ENCODE measurements at regions not wholly inside any gene's neighbourhood (a gene's known extent, or its start where the extent isn't known, plus 50 kb on each side); places are given as distances from the start of the nearest gene placed in this dataset.

DNA sequence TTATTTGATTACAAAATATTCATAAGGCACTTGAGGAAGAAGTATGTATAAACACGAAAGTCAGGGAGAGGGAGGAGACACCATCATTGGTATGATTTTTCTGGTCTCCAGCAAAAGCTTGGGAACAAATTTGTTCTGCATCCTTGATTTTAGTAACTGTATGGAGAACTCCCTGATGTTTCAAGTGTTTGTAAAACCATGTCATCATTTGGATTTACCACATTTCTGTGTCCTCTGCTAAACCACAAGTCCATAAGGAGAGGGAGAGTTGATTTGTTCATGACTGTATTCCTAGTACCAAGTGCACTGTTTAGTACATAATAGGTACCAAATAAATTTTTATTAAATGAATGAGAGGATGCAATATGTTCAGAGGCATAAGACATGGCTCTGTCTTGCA is 181.1 kb downstream of the BTG1 start:
- no peak for DNase-seq

DNA sequence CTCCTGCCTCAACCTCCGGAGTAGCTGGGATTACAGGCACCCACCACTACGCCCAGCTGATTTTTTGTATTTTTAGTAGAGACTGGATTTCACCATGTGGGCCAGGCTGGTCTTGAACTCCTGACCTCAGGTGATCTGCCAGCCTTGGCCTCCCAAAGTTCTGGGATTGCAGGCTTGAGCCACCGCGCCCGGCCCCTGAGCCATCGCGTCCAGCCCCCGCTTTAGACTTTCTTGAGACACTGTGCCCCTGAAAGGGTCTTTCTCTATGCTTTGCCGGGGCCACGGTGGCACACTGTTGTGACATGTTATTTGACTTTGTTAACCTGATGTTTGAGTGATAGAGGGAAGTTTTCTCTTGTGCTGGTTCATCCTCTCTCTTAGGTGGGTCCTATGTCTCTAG is 186.4 kb downstream of the BTG1 start:
- DNase-seq: no peak

DNA sequence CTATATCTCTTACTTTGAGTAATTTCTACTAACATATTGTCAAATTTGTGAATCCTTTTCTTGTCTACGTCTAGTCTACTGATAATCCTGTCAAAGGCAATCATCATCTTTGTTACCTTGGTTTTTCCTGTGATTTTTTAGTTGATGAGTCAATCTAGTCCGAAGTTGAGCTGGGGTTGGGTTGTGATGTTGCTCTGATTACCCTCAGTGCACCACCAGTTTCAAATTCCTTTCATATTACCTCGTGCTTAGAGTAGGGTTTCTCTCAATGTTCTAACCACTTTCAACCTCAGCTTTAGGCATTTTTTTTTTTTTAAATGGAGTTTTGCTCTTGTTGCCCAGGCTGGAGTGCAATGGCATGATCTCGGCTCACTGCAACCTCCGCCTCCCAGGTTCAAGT is 186.8 kb downstream of the BTG1 start:
- no peak for DNase-seq

DNA sequence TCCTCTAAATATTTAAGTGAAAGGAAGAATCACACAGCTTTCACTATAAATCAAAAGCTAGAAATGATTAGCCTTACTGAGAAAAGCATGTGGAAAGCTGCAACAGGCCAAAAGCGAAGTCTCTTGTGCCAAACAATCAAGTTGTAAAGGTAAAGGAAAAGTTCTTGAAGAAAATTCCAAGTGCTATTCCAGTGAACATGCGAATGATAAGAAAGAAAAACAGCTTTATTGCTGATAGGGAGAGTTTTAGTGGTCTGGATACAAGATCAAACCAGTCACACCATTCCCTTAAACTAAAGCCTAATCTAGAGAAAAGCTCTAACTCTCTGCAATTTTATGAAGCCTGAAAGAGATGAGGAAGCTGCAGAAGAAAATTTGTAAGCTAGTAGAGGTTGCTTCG is 190.9 kb downstream of the BTG1 start:
- DNase-seq: no peak

DNA sequence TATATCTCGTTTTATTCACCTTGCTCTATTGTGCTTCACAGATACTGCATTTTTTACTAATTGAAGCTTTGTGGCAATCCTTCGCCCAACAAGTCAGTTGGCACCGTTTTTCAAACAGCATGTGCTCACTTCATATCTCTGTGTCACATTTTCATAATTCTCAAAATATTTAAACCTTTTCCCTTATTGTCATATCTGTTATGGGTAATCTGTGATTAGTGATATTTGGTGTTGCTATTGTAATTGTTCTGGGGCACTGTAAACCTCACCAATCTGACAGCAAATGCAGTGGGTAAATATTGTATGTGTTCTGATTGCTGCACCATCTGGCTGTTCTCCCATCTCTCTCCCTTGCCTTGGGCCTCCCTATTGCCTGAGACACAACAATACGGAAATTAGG is 191.3 kb downstream of the BTG1 start:
- DNase-seq: no peak

DNA sequence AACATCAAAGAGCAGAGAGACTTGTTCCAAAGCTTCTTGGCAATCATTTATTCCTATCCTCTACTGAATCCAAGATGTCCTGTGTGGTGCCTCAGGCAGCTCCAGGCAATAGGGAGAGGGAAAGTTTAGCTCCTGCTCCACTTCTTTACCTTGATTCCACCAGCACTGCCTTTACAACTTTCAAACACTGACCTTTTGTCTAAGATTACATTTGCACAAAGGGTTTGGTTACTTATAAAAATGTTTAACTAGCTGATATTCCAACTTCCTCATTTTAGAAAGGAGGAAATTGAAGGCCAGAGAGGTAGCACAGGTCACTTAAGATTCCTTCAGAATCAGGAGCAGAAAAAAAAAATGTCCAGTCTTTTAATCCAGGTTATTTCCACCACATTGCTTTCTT is 192.7 kb downstream of the BTG1 start:
- DNase-seq: no peak

DNA sequence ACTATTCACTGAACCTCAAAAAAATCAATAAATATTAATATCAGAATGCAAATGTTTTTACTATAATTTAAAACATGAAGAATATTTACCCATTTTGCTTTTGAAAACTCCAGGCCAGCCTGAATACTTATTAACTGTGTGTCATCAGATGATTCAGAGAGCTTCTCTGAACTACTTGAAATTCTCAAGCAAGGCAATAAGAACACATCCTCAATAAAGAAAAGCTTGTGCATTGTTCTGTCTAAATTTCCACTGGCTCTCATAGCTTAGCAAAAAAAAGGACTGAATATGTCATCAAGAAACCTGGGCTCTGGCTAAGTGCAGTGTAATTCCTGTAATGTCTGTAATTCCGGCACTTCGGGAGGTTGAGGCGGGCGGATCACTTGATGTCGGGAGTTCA is 194.1 kb downstream of the BTG1 start:
- no peak for DNase-seq

DNA sequence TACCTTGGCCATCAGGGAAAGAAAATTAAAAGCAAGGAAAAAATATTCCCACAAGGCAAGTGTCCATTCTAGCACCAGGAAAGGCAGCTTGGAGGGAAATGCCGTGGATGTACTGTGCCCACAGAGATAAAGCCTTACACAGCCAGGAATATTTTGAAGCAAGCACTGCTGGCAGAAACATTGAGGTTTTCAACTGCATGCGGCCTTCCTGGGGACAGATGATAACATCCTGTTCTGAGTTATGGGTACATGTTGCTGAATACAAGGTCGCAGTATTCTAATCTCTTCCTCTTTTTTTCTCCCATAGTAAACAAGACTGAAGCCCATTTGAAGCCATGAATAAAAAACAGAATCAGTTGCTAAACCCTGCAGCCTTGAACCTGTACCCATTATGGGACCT is 197.1 kb downstream of the BTG1 start:
- DNase-seq: no peak

DNA sequence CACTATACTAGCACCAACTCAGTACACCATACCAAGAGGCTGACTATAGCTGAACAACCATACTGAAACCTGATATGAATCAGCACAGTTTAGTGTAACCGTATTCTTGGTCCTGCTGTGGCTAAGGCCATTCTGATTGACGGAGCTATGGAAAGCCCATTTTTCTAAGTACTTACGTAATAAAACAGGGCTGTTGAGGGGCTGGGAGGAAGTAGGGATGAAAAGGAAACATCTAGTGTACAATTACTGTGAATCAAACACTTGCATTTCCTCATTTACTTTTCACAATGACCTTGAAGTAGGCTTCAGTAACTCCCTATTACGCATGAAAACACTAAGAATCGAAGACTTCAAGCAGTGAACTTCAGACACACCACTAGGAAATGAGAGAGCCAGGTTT is 198.2 kb downstream of the BTG1 start:
- no peak for DNase-seq

DNA sequence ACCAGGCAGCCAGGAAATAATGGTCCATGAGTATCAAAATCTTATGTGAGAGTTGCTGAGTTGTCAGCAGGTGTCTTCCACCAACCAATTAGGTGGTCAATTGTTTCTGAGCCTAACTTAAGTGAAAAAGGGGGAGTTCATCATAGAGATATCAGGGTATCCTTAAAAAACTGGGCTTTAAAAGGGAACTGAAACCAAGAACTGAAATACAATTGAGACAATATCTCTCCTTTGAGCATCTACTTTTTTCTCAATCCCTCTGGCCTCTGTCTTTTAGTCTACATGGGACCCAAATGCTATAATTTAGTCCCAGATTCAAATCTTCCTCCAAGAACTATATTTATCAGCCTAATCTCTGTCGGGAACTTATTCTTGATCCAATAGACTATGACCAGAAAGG is 201.0 kb downstream of the BTG1 start:
- DNase-seq: no peak

DNA sequence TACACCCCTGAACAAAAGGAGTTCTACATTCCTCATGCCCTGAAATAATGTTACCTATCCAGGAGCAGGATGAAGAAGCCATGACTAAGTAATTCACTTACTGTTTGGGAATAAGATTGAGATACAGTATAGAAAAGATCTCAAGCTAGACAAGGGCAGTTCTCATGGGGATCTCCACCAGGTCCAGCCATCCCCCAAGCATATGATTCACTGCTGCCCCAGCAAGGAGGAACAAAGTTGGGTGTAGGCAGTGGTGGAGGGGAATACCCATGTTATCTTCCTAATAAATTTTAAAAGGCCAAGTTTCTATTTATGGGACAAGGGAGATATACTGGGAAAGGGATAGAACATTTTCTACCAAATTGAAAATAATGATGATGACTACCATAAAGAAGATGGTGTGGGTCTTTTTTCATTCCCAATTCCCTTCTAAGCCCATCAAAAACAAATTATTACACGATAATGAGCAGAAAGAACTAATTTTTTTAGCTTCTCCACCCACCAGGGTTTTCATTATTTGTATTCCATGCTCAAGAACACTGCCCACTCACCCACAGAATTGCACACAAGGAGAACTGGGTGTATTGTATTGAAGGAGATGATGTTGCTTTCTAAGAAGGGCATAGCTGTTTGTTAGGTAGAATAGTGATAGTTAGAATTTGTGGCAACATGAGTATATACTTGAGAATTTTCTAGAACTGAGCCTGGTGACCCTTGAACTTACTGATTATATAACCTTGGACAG is 204.6 kb downstream of the BTG1 start:
- no peak for DNase-seq

DNA sequence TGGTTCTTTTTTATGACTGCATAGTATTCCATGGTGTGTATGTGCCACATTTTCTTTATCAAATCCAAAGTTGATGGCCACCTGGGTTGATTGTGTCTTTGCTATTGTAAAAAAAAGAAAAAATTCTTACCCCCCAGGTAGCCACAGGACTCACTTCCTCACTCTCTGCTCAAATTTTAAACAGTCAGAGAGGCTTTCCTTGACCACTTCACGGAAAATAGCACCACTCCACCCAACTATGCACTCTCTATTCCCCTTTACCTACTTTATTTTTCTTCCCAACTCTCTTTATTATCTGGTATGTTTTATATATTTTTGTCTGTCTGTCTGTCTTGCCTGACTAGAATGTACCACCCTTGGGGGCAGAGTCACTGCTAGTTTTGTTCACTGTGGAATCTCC is 205.3 kb downstream of the BTG1 start:
- DNase-seq: no peak

DNA sequence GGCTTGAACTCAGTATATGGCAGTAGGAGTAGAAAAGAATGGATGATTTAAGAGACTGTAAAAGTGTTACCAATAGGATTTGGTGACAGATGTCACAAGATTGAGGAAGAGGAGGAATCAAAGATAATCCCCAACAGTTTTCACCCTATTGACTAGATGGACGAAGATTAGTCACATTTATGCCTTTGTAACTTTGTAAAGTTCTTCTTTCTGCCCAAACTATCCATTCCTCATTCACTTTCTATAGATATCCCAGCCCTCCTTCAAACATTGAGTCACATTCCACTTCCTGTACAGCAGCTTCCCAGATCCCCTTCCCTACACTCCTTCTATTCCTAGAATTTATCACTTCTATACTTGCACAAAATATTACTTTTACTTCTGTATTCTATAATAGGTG is 207.9 kb downstream of the BTG1 start:
- no peak for DNase-seq

DNA sequence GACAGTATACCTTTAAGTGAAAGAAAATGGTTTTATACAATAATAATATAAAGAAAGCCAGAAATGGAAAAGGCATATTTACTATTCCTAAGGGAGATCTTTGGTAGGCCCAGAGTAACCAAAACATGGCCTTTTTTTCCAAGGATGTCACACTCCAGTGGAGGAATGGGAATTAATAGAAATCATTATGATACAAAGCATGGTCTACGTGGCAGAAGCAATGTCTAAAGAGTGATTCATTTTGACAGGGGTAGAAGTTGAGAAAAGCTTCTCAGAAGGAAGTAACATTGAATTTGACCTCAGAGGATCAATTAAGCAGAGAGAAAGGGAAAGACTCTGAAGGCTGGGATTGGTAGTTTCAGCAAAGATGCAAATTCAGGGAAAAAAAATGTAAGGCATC is 208.6 kb downstream of the BTG1 start:
- DNase-seq: no peak

DNA sequence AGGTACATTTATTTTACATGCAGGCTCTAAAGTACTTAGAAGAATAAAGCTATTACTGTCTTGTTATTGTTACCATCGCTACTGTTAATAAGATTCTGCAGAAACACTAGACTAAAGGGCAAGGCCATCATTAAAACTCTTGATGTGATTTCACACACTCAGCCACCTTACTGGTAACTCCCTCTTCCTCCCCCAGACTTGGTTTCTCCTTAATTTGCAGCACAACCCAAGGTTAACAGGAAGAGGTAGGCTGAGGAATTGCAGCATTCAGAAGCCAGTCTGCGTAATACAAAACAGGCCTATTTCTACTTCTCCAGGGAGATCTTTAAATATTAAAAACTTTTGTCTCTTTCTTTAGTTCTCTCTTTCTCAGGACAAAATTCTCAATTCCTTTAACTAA is 210.3 kb downstream of the BTG1 start:
- no peak for DNase-seq

DNA sequence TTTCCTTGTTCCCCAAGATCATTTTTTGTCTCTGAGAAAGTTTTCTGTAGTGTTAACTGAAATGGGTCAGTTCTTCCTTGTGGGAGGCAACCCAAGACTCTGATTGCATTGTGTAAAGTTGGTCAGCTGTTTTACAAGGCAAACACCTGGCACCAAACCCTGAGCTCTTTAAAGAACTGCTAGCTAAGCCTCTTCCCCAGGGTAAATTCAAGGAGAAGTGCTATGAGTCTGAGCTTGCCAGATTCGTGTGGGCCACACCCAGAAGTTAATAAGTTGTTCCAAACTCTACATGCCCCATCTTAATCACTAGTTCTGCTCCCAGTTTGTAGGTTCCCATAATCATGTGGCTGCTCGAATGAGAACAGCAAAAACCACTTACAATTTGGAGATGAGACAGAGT is 214.5 kb downstream of the BTG1 start:
- no peak for DNase-seq

DNA sequence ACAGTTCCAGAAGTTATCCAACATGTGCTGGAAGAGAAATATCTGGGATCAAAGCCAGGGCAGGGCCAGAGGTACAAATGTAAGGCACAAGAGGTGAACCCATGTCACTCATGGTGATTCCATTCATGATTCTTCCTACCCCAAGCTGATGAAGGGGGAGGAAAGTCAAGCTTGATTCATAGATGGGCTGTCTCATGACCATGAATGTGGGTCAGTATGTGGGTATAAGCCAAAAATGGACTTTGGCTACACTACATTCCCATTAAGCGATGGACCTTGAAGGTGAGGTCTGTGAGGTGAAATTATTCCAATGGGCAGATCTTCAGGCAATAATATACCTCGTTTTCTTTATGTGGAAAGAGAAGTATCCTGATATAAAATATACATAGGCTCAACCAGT is 217.1 kb downstream of the BTG1 start:
- no peak for DNase-seq

DNA sequence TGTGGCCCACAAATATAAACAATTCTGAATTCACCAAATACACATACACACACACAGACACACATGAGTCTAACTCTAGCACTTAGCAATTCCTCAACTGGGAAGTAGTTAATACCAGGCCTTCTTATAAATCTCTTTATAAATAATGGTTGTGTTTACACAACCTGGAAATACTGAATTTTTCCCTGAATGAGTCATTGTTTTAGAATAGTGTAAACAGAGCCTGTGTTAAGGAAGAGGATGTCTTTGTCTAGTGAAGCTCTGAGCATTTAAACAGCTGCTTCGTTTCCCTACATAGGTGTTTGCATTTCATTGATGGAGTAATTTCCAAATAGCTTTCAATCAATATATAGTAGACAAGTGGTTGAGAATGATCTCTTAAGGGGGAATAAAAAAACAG is 218.8 kb downstream of the BTG1 start:
- DNase-seq: no peak

DNA sequence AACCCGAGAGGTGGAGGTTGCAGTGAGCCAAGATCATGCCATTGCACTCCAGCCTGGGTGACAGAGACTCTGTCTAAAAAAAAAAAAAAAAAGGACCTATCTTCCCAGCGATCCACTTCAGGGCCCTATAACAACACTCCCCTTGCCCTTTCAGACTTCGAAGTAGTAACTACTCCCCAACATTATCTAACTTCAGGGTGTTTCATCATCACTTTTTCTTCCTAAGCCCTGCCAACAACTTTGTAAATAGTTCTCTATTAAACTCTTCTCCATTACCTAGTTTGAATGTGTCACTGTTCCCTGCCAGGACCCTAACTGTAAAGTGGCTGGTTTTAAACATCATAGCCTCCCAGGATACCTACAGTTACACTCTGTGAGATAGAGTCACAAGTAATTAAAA is 220.8 kb downstream of the BTG1 start:
- DNase-seq: no peak

DNA sequence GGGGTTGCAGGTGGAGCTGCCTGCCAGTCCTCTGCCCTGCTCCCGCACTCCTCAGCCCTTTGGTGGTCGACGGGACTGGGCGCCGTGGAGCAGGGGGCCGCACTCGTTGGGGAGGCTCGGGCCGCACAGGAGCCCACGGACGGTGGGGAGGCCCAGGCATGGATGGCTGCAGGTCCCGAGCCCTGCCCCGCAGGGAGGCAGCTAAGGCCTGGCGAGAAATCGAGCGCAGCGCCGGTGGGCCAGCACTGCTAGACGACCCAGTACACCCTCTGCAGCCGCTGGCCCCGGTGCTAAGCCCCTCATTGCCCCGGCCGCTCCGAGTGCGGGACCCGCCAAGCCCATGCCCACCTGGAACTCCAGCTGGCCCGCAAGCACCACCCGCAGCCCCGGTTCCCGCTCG is 221.8 kb downstream of the BTG1 start:
- DNase-seq: no peak

DNA sequence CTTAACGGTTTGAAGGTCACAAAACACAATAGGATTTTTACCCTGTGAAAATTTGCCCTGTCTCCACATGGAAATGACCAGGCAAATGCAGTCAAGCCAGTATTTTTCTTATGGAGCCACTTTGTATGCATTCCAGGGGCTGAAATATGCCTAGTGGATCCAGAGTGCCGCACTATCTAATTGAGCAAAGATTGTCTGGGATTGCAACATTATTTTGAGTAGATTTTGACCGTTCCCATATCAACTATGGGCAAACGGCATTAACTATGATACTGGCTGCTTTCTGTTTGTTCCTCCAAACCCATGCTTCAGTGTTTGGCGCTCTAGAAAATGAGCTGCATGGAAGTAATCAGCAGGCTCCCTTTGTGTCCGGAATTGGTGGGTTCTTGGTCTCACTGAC is 223.0 kb downstream of the BTG1 start:
- DNase-seq: no peak

DNA sequence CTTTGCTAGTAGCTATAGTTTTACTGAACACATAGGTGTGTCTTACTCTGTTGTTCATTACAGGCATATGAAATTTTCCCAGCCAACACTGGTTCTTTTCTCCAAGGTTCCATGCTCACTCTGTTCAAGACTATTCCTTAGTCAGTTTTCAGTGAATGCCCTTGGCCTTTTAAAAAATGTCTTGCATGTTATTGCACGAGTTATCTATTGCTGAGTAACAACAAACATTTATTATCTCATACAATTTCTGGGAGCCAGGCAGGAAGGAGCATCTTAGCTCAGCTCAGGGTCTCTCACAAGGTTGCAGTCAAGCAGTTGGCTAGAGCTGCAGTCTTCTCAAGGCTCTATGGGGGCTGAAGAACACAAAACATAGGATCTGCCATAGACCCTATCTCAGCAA is 223.5 kb downstream of the BTG1 start:
- no peak for DNase-seq

DNA sequence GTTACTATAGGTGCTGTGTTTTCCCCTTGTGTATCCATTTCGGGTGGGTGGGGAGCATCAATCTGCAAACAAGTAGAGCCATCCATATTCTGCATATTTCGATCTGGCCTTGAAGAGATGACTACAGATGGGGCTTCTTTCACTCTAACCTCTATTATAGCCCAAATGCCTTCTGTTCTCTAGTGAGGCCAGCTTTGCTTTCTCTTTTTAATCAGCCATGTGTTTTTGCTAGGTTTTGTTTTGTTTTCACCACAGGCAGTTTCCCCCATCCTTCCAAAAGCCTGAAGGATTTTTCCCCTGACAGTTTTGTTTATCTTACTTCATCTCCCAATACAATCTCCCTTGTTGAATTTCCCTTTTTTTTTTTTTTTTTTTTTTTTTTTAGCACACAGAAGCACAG is 224.1 kb downstream of the BTG1 start:
- no peak for DNase-seq

DNA sequence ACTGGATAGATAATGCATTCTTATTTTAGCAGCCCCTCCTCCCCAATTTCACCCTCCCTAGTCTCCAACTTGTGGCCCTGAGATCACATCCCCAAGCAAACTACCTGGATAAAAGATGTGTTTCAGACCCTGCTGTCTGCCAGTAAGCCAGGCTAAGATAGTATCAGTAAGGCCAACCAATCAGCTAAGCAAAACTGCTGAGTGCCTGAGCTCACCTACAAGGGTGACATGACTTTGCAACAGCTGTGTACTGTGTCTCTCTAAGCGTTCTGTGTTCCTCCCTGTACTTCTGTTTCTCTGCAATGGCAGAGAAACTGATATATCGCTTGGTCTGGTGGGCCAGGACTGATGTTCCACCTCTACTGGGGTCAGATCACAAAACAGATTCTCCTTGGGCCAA is 224.9 kb downstream of the BTG1 start:
- DNase-seq: no peak

DNA sequence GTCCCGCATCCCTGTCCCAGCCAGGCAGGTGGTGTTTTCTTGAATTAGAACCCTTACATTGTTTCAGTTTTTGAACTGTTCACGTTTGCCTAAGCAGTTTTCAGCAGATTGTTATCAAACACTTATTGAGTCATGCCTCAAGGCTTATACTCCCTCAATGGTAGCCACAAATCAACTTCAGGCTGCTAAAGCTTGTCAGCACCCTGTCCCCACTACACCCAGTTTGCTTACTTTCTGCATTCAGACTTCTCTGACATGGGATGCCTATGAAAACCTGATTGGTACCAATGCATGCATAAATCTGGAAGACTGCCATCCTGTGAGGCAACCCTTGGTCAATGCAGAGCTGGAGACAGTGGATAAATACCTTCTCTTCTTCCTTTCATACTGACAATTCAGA is 225.4 kb downstream of the BTG1 start:
- no peak for DNase-seq

DNA sequence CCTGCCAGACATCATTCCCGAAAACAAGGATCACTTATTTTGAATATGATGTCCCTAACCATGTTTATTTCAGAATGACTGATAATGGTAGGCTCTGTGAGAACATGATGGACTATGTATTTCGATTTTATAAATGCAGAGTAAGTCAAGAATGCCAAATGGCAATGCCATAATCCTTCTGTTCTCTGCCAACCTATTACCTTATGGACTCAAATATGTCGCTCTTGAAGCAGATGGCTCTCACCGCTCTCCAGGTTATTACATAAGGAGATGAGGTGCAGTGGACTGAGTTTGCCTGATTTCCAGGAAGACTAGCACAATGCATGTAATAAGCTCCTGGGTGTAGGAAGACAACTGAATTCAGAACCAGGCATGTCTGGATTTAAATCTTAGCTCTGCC is 227.2 kb downstream of the BTG1 start:
- DNase-seq: no peak
